GM03348 (cell line): ENCODE measurements at regions not wholly inside any gene's neighbourhood (a gene's known extent, or its start where the extent isn't known, plus 50 kb on each side); places are given as distances from the start of the nearest gene placed in this dataset.
"Not testable (repeated sequence)": the region's sequence is repeated elsewhere in the genome, so short reads cannot be mapped to it uniquely, and the experiment has no call there.

Experiments used
- DNase-seq: peaks from one replicate; pipeline ENCODE4 v3.0.0; 2012; ENCODE audit warnings: low spot score

DNA sequence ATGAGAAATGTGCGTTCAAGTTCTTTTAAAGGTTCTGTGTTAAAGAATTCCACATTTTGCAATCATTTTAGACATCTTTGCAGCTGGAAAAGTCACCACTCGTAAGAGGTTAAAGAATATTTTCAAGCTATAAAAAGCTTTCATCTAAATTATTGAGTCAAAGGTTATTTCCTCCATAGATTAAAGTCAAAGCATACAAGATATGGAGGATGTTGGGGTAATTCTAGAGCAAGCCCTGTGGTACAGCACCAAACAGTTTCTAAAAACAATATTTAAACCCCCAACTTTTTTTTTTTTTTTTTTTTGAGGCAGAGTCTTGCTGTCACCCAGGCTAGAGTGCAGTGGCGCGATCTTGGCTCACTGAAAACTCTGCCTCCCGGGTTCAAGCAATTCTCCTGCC lies 1299.8 kb upstream of the TMEM132C start:
- no peak for DNase-seq

- no peak for DNase-seq
Measured at GRCh38 chr12:126974779-126975178, 1292.2 kb upstream of the TMEM132C start.

GRCh38 chr12:126976579-126976978 lies 1290.4 kb upstream of the TMEM132C start:
- no peak for DNase-seq

- not testable (repeated sequence) for DNase-seq
Measured at GRCh38 chr12:126979564-126979963, 1287.4 kb upstream of the TMEM132C start.

- no peak for DNase-seq
Measured at GRCh38 chr12:126982707-126983106, 1284.3 kb upstream of the TMEM132C start.

GRCh38 chr12:126983735-126984134 lies 1283.2 kb upstream of the TMEM132C start:
- not testable (repeated sequence) for DNase-seq

DNA sequence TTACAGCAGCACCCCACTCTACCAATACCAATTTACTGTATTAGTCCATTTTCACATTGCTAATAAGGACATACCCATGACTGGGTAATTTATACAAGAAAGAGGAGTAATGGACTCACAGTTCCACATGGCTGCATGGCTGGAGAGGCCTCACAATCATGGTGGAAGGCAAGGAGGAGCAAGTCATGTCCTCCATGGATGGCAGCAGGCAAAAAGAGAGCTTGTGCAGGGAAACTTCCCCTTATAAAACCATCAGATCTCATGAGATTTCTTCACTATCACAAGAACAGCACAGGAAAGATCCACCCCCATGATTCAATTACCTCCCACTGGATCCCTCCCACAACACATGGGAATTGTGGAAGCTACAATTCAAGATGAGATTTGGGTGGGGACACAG lies 1281.3 kb upstream of the TMEM132C start:
- DNase-seq, result not testable (repeated sequence)

GRCh38 chr12:126989532-126989931 lies 1277.4 kb upstream of the TMEM132C start:
- DNase-seq, result no peak

DNA sequence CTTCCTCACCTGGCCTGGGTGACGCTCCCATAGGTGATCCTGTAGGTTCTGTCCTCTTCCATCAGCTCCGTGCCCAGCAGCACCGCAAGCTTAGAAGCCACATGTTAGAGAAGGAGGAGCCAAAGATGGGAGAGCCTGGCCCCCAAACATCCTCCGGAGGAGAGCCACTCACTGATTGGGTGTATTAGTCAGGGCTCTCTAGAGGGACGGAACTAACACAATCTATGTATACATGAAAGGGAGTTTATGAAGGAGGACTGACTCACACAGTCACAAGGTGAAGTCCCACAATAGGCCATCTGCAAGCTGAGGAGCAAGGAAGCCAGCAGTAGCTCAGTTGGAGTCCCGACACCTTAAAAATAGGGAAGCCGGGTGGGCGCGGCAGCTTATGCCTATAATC lies 1273.1 kb upstream of the TMEM132C start:
- no peak for DNase-seq

DNA sequence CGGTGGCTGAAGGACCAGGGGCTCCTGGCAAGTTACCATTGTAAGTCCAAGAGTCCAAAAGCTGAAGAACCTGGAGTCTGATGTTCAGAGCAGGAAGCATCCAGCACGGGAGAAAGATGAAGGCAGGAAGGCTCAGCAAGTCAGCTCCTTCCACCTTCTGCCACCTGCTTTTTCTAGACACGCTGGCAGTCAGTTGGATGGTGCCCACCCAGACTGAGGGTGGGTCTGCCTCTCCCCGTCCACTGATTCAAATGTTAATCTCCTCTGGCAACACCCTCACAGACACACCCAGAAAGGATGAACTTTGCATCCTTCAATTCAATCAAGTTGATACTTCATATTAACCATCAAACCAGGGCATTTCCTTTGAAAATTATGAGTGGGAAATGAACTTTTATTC lies 1272.4 kb upstream of the TMEM132C start:
- DNase-seq, result no peak

DNA sequence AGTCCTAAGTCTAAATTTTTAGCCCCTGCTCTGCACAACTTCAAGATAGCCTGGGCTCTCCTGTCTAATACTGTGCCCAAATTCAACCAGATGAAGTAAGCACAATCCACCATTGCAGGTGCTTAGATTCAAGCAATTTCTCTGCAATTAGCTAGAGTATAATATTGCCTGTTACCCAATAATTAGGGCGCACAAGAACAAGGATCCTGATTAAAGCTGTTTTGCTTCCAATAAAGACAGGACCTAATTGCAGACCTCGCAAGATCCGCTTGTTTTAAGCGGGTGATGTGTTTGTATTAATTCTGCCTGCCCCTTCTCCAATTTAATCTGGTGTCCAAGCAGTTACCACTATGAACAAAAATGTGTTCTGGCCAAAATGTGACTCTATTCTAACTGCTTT lies 1268.9 kb upstream of the TMEM132C start:
- no peak for DNase-seq

- no peak for DNase-seq
Measured at GRCh38 chr12:126998747-126999285, 1268.2 kb upstream of the TMEM132C start.

DNA sequence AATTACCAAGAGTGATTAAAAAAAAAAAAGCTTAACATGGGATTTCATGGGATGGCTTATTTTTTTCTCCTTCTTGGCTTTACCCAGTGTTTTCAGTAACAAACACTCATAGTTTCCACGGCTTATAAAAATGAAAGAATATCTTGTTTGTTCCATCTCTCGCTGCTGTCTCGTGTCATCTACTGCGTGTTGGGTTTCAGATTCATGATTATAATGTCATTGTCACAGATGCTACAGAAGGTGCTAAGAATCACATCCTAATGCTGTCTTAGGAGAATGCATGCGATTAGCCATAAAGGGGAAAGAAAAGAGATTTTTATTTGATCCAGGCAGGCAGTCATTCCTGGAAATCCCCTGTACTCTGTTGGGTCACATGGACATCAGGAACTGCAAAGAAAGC lies 1267.6 kb upstream of the TMEM132C start:
- no peak for DNase-seq

GRCh38 chr12:127005406-127005805 lies 1261.6 kb upstream of the TMEM132C start:
- no peak for DNase-seq

GRCh38 chr12:127006972-127007371 lies 1260.0 kb upstream of the TMEM132C start:
- DNase-seq, result no peak

DNA sequence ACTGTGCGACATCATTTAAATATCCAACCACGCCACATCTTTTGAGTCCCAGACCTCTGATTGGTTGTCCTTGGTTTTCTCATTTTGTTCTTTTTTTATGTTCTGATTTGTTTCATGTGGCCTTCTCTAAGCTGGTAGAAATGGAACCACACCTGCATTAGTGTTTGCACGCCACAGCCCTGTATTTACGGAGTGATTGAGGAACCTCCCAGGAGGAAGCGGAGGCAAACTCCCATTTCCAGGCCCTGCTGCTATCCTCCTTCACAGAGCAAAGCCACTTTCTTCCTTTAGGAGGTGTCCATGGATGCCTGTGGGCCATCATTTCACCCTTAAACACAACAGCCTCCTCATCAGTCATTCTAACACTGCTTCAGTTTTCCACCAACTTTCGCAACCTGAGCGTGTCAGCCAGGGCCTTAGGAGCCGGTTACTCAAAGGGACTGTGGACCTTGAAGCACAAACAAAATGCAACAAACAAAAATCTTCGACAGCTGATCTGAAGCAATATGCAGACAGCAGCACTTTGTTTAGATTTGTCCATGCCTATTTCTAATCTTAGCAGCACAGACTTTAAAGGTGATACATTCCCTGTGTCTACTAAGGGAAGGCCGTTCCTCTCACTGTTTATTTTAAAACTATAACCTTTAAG lies 1258.1 kb upstream of the TMEM132C start:
- DNase-seq, result no peak

GRCh38 chr12:127012109-127012508 lies 1254.9 kb upstream of the TMEM132C start:
- DNase-seq, result no peak

DNA sequence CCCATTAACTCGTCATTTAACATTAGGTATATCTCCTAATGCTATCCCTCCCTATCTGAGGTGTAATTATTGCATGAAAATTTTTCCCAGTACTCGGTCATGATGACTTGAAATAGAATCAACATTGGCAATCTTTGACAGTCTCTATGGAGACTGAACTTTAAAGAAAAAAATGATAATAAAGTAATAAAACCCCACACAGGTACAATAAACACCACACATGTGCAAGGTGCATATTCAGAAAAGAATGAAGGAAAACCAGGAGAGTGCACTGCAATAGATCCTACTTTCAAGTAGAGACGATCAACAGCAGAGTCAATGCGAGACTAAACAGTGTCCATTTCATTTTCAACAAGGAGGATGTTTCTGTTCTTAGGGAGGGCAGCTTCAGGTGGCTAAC lies 1253.8 kb upstream of the TMEM132C start:
- DNase-seq, result no peak

DNA sequence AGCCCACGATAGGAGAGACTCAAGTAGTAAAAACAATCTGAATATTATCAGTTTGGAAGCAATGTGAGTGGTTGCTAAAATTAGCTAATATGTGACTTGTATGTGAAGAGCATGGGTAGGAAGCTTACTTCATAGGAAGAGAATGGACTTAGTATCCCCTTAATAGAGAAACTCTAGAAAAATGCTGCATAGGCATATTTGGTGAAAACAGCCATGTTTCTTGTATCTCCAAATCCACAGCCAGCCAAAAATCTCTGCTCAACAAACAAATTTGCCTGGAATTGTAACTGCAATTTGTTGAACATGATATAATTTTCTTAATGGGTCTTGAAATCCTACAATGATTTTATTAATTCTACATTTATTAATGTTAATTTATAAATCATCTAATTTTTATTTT lies 1252.9 kb upstream of the TMEM132C start:
- no peak for DNase-seq

DNA sequence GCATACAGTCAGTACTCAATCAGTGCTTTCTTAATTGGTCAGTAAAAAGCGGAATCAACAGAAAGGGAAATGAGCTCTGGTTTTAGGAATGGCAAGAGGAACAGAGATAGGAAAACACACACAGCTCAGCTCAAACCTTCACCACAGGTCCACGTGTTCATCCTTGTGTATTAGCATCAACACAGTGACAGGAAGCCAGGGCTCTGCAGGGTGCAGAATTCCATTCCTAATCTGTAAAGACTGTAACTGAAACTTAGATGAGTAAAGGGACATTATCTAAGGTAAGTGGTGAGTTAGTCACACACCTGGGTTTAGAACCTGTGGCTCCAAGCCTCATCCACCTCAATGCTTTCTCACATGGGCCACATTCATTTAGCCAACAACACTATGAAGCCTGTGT lies 1242.2 kb upstream of the TMEM132C start:
- no peak for DNase-seq

- DNase-seq, result peak; percentile 17
Measured at GRCh38 chr12:127025545-127025944, 1241.4 kb upstream of the TMEM132C start.

- no peak for DNase-seq
Measured at GRCh38 chr12:127035011-127035879, 1231.7 kb upstream of the TMEM132C start.

GRCh38 chr12:127038152-127038551 lies 1228.8 kb upstream of the TMEM132C start:
- no peak for DNase-seq
